Jurkat, Clone E6-1 (cell line): ENCODE measurements at regions not wholly inside any gene's neighbourhood (a gene's known extent, or its start where the extent isn't known, plus 50 kb on each side); places are given as distances from the start of the nearest gene placed in this dataset.
A peak's percentile ranks its signal among the peaks of the same experiment; 100 is the strongest.

Source experiments
- DNase-seq: peaks from one replicate; pipeline ENCODE4 v3.0.0-alpha.2; 2011; ENCODE audit warnings: low read depth, low spot score
- H3K4me3 ChIP-seq: 2 replicates; pipeline ENCODE4 v1.5.1; 2011; ENCODE audit warnings: mild to moderate bottlenecking, low read length, control low read depth, moderate library complexity

DNA sequence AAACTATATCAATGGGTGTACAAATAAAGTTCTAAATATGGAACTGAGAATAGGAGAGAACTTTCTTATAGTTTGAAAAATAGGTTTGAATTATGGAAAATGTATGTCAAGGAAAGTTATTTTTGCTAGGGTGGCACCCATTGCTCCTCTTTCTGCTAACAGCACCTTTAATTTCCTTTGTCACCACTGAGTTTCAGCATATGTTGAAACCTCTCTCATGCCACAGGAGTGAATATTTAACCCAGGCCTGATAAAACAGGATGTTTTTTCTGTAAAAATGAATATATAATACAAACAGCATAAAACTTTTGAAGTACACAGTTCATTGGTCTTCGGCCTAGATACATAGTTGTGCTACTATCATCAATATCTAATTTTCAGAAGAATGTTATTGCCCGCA is 385.5 kb upstream of the ANO5 start:
- H3K4me3 ChIP-seq, result no peak overlapping the region
- DNase-seq, result no peak

GRCh38 chr11:21810650-21811049 is 382.2 kb upstream of the ANO5 start:
- no peak overlapping the region for H3K4me3 ChIP-seq
- no peak for DNase-seq

- no peak overlapping the region for H3K4me3 ChIP-seq
- DNase-seq, result no peak
Observed at GRCh38 chr11:21811572-21811971, 381.3 kb upstream of the ANO5 start.

- H3K4me3 ChIP-seq, result no peak overlapping the region
- peak; percentile 10 for DNase-seq
Observed at GRCh38 chr11:21814169-21814568, 378.7 kb upstream of the ANO5 start.

DNA sequence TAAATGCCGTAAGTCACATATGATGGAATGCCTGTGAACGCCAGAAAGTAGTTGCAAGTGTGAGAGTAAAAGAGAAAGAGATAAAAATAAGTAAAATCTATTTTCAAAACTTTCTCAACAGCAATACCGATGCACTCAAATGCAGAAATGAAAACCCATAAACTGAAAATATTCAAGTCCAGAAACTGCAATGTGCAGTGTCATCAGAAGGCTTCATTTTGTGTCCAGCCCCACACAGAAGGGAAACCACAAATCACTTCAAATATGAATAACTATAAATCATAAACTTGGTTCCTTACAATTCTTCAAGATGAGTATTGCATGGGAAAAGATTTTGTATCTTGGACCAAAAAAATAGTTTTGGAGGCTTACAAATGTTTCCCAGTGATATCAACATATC is 375.2 kb upstream of the ANO5 start:
- H3K4me3 ChIP-seq, result no peak overlapping the region
- DNase-seq, result no peak

DNA sequence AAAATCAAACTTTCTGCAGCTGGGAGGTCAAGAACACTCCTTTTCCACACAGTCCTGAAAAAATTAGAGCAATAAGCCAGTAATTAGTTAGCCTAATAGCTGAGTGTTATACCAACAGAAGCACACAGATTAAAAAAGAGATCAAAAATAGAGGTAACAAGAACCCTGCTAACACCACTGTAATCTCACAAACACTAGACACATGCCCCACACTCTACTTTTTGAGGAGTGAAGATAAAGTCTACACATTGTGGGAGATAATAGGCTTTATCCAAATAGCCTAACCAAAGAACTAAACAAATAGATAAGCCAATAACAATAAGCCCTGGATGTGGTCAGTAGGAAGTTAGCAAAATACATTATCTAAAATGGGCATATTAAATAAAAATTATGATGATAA is 372.7 kb upstream of the ANO5 start:
- H3K4me3 ChIP-seq, result no peak overlapping the region
- no peak for DNase-seq

DNA sequence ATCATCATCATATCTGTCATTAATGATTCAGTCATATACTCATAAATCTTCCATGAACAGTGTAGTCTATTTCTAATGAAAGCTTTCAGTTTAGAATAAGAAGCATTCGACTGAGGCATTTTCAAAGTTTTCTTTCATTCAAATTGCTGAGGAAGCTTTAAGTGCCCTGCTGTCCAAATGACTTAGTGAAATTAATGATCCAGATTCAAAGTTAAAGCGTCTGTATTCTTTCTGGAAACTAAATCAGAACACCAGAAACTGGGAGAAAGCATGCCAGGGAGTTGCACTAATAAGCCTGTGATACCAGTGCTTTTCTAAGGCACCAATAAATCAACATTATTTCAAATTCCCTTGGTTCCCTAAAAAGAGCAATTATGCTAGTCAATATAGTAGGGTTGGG is 367.8 kb upstream of the ANO5 start:
- H3K4me3 ChIP-seq, result no peak overlapping the region
- DNase-seq, result no peak

- DNase-seq, result no peak
- no peak overlapping the region for H3K4me3 ChIP-seq
Observed at GRCh38 chr11:21838427-21838826, 354.5 kb upstream of the ANO5 start.

- no peak overlapping the region for H3K4me3 ChIP-seq
- no peak for DNase-seq
Observed at GRCh38 chr11:21839796-21840195, 353.1 kb upstream of the ANO5 start.

DNA sequence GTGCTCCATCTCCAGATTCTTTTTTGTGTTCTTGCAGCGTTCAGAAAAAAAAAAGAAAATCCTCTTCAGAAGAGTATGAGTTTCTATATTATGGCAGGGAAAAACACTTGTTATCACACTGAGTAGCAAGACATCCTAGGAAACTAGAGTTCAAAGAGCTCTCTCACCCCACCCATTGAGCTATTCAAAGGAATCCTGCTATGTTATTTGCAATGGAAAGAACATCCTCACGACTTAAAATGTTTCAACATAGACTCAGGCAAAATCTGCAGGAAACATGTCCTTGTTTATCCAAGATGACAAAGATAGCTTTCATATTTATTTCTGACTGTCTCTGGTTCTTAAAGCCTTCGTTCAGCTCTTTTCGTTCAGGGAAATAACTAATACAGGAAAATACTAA is 331.6 kb upstream of the ANO5 start:
- H3K4me3 ChIP-seq, result no peak overlapping the region
- DNase-seq, result no peak

DNA sequence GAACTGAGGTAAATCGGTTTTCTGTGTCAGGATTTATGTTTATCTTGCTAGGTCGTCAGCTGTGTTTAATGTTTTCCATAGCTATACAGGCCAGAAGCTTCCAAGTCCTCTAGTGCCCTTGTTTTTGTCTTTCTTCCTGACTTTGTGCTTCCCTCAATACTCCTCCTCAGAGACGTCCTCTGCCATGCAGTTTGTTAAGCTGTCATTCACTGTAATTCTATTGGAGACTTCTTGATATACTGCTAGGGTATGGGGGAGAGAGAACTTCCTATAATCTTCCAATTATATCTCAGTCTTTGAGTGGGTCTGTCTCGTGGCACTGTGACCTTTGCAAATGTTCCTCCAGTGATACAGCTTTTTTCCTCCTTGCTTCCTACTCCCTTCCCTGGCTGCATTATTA is 327.3 kb upstream of the ANO5 start:
- no peak overlapping the region for H3K4me3 ChIP-seq
- no peak for DNase-seq

DNA sequence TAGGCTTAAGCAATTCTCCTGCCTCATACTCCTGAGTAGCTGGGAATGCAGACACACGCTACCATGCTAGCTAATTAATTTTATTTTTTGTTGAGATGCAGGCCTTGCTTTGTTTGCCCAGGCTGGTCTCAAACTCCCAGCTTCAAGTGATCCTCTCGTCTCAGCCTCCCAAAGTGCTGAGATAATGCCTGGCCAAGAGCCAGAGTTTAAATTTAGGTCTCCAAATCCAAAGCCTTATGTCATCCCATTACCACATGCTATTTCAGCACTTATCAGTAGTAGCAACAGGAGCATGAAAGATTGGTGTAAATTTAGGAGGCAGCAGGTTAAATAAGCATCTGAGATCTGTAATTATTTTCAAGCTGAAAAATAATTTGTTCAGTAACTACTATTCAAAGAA is 326.1 kb upstream of the ANO5 start:
- DNase-seq, result no peak
- no peak overlapping the region for H3K4me3 ChIP-seq

DNA sequence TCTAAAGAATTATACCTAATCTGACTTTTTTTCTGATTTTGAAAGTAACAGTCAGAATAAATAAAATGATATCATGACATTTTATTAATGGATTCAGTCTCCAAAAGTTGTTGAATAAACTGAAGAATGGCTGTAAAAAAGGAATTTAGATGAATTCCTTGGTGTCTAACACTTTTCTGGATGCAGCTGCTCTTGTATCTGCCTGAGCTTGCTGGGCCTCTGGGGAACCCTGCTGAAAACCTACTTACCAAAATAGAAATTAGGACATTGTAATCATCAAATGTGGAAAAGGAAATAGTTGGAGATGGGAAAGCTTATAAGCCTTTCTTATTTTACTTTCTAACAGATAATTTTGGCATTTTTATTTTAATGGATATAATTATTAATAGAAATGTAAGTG is 315.7 kb upstream of the ANO5 start:
- DNase-seq, result no peak
- H3K4me3 ChIP-seq, result no peak overlapping the region

DNA sequence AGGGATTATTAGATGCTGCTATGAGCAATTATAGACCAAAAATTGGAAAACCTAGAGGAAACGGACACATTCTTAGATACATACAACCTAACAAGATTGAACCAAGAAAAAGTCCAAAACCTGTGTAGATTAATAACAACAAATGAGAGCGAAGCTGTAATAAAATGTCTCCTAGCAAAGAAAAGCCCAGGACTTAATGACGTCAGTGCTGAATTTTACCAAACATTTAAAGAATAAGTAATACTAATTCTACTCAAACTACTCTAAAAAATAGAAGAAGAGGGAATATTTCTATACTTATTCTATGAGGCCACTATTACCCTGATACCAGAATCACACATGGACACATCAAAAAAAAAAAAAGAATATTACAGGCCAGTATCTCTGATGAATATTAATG is 309.5 kb upstream of the ANO5 start:
- no peak overlapping the region for H3K4me3 ChIP-seq
- no peak for DNase-seq

DNA sequence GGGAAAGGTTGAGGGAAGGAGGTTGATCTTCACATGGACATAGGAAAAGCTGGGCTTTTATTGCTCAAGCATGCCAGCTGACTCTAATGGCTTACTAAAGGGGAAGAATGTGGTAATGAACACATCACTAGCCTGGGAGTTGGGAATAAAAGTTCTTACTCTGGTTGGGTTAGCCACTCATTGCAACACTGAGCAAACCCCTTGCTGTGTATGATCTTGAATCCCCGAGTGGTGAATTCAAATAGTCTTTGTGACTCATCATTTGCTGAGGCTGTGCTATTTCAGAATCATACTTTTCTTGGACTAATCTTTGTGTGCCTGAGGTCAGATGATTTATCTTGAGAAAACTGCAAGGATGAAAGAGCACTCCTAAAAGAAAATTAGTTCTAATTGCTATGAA is 304.1 kb upstream of the ANO5 start:
- H3K4me3 ChIP-seq, result no peak overlapping the region
- no peak for DNase-seq

GRCh38 chr11:21892736-21893564 is 299.9 kb upstream of the ANO5 start:
- DNase-seq, result no peak
- H3K4me3 ChIP-seq, result no peak overlapping the region

GRCh38 chr11:21893565-21893867 is 299.4 kb upstream of the ANO5 start:
- no peak for DNase-seq
- no peak overlapping the region for H3K4me3 ChIP-seq

DNA sequence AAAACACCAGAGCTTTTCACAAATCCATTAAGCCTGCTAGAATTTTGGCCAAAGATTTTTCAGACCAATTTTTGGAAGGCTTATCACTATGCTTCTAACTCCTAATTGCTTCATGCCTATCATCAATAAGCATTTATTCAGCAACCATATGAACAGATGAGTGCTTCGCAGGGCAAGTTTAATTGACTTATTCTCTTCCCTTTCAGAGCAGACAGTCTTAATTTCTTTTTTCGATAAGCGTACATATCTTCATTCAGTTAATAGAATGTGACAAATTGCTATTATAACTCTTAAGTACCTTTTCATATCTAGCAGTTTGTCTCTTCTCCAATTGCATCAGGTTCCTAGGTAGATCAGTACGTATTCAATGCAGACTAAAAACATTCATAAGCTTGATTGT is 298.4 kb upstream of the ANO5 start:
- no peak for DNase-seq
- no peak overlapping the region for H3K4me3 ChIP-seq

DNA sequence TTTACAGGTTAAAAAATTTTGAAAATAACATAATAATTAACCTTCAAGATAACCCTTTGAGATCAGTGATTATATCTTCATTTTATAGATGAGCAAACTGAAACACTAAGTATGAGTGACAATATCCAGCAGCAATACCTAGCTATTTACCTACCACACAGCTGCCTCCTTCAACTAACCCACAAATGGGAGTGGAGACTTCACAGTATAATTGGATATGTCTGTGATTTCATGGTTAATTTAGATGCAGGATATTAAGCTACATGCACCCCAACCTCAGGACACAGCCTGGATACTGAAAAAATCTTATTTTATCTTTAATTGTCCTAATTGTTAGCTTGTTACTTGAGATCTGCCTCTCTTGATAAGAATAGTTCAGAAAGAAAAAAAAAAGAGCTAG is 297.2 kb upstream of the ANO5 start:
- no peak for DNase-seq
- no peak overlapping the region for H3K4me3 ChIP-seq

DNA sequence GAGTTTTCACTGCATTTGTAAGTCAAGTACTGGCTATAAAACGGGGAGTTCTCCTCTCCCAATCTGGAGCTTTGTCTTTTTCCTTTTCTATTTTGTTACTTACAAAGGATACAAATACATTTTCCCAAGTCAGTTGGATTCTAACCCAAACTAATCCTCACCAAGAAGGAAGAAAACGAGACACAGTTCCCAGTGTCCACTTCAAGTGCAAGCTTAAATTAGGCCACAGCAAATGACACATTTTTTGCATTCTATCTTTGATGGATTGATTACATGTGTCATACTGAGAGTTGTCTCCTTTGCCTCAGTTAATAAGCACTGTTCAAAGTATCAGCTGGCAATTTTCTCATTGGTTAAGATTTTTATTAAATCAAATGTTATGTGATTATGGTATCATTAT is 296.7 kb upstream of the ANO5 start:
- H3K4me3 ChIP-seq, result no peak overlapping the region
- DNase-seq, result no peak

DNA sequence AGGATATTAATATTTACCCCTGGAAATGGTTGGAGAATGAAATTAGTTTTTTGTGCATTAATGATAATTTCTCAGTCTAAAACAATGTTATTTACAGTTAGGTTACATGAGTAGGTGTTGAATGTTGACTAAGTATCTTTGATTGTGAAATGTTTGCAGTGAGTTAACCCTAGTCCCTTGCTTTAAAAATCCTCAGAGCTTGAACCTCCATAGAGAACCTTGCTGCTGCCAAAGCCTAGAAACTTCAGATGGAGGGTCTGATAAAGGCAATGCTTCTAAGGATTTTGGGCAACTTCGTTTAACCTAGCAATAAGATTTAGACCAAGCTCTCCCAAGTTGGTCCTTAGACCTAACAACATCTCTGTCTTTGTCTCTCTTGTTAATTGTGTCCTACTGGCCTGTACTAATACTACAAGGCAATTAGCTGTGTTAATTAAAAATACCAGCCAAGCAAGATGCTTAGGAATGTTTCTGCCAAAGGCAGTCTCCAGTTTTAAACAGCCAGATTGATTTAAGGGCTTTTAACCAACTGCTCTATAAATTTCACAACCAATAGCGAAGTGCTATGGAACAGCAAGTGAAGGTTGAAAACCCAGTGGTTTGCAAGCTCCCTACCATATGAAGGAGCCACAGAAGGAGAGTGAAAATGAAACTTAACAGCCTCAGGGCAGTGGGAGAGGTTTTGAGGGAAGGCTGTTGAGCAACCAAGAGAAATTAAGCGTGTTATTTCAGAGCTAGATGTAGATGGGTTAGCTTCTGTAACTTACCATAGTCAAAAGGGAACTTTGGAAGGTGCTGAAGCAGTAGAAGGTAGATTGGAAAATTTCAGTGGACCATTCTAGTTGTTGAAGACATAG is 295.9 kb upstream of the ANO5 start:
- peak; percentile 4 for DNase-seq
- no peak overlapping the region for H3K4me3 ChIP-seq
